ENCODE measurements at regions not wholly inside any gene's neighbourhood (a gene's known extent, or its start where the extent isn't known, plus 50 kb on each side); places are given as distances from the start of the nearest gene placed in this dataset.

DNA sequence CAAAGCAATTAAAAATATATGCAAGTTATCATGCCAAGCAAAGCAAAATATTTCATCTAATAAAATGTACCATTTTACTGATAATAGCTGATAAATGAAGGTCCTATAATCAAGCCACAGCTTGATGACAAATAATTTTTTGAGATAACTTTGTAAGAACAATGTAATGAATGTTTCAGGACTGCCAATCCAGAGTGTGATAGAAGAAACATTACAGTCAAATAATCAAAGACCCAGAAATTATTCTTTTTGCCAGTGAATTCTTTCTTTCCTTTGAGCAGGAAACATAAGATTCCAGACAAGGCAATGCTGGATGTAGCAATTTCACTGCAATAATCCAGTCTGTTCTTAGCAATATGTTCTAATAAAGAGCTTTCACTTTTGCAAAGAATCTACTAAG lies 556.1 kb downstream of the PLOD2 start:
- no peak for TF ChIP-seq CTCF (conservative IDR thresholded peaks at IDR 0.05; ENCODE audit: low read depth in 2 of 2)
- TF ChIP-seq EZH2 (IDR thresholded peaks at IDR 0.05; ENCODE audit: low read depth, unreplicated experiment): no peak
- TF ChIP-seq, protein P1, sequence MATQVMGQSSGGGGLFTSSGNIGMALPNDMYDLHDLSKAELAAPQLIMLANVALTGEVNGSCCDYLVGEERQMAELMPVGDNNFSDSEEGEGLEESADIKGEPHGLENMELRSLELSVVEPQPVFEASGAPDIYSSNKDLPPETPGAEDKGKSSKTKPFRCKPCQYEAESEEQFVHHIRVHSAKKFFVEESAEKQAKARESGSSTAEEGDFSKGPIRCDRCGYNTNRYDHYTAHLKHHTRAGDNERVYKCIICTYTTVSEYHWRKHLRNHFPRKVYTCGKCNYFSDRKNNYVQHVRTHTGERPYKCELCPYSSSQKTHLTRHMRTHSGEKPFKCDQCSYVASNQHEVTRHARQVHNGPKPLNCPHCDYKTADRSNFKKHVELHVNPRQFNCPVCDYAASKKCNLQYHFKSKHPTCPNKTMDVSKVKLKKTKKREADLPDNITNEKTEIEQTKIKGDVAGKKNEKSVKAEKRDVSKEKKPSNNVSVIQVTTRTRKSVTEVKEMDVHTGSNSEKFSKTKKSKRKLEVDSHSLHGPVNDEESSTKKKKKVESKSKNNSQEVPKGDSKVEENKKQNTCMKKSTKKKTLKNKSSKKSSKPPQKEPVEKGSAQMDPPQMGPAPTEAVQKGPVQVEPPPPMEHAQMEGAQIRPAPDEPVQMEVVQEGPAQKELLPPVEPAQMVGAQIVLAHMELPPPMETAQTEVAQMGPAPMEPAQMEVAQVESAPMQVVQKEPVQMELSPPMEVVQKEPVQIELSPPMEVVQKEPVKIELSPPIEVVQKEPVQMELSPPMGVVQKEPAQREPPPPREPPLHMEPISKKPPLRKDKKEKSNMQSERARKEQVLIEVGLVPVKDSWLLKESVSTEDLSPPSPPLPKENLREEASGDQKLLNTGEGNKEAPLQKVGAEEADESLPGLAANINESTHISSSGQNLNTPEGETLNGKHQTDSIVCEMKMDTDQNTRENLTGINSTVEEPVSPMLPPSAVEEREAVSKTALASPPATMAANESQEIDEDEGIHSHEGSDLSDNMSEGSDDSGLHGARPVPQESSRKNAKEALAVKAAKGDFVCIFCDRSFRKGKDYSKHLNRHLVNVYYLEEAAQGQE (IDR thresholded peaks at IDR 0.05; ENCODE audit: unreplicated experiment): no peak
- no peak for TF ChIP-seq NANOG (IDR thresholded peaks at IDR 0.05; ENCODE audit: borderline replicate concordance)
